ENCODE measurements at regions not wholly inside any gene's neighbourhood (a gene's known extent, or its start where the extent isn't known, plus 50 kb on each side); places are given as distances from the start of the nearest gene placed in this dataset.

DNA sequence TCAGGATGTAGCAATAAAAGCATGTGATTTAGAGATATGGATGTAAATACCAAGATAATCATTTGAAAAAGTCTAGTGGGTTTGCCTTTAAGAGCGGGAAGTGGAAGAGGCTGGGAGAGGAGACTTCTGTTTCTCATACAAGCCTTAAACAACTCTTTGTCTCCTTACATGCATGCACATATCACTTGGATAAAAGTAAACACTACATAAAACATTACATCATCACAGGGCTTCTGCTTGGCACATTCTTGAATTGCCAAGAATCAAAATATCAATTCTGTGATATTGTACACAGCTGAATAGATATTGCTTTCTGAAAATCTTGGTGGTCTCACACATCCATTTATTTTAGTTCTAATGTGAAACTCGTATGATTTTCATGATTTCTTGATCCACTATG is 57.6 kb downstream of the FOXD1 start:
- CTCF ChIA-PET, result no interaction called here
- no TSS peak for BruUV-seq (replicated peaks)

More for the DNA sequence above, 57.6 kb downstream of the FOXD1 start:
- TF ChIP-seq CEBPB (IDR thresholded peaks at IDR 0.05; ENCODE audit: low read depth, low read length) (peak; percentile 31; the same call in 1 of the 2 replicates), FOS (IDR thresholded peaks at IDR 0.05; ENCODE audit: low read depth, low read length) (no peak)
- Histone ChIP-seq H3K27me3 (ENCODE audit: control insufficient read depth, insufficient read depth, low read length) (no peaks in the 10 kb centered on the region), H3K27ac (ENCODE audit: insufficient read depth, low read length) (no peak overlapping the region), H2BK15ac (ENCODE audit: low read depth, low read length) (no peak overlapping the region), H2BK5ac (ENCODE audit: low read depth, low read length, poor library complexity, severe bottlenecking) (no peak overlapping the region), H3K4me1 (ENCODE audit: control insufficient read depth, insufficient read depth, low read length) (peaks cover 8% of the 10 kb centered on the region), H2AK5ac (ENCODE audit: low read depth, low read length) (no peak overlapping the region), H3K4me2 (ENCODE audit: low read depth, low read length) (no peak overlapping the region), H3K23ac (ENCODE audit: low read depth, low read length) (no peak overlapping the region), H3K56ac (ENCODE audit: extremely low read depth, insufficient read depth, low read length) (no peak overlapping the region), H4K8ac (ENCODE audit: low read depth in 2 of 2, low read length in 2 of 2) (no peak overlapping the region), H3K18ac (ENCODE audit: low read depth, low read length) (no peak overlapping the region), H3K9ac (ENCODE audit: low read depth, low read length) (no peak overlapping the region), H3K4ac (ENCODE audit: low read depth, low read length) (no peak overlapping the region), H4K20me1 (ENCODE audit: insufficient read depth, low read length) (no peaks in the 10 kb centered on the region), H4K5ac (ENCODE audit: low read depth, low read length) (no peak overlapping the region), H3K9me1 (ENCODE audit: insufficient read depth, low read length) (peaks cover 8% of the 10 kb centered on the region), H2BK20ac (ENCODE audit: low read depth, low read length) (no peak overlapping the region), H3K9me3 (ENCODE audit: control insufficient read depth, insufficient read depth, low read length) (peaks cover 3% of the 10 kb centered on the region; the same call in 1 of the 2 replicates), H3K14ac (replicated peaks; ENCODE audit: low read depth, low read length) (no peak overlapping the region), H3K4me3 (ENCODE audit: insufficient read depth, low read depth, low read length) (no peak overlapping the region), H3K79me1 (ENCODE audit: low read depth in 1 of 2, low read length in 2 of 2) (no peaks in the 10 kb centered on the region), H4K91ac (ENCODE audit: insufficient read depth, low read depth, low read length) (no peak overlapping the region), H2BK120ac (ENCODE audit: low read depth, low read length) (no peak overlapping the region), H2AK9ac (replicated peaks; ENCODE audit: low read depth, low read length, poor library complexity) (no peak overlapping the region), H3K36me3 (ENCODE audit: control insufficient read depth, insufficient read depth, low read length) (no peaks in the 10 kb centered on the region), H2AFZ (replicated peaks; ENCODE audit: low read length, poor library complexity) (no peak overlapping the region)
- DNase-seq, result no peak
- intact Hi-C loops (cut with micrococcal nuclease), result no loop called here
- dilution Hi-C loops (cut with HindIII; ENCODE audit: low sequenced_read_pairs, unreplicated experiment), result no loop called here
- no CpG with 5 or more reads among the region's 2 CpGs for WGBS, 2 experiments (ENCODE audit: extremely low coverage in 2 of 2, insufficient read length in 1 of 2)
- in situ Hi-C loops (cut with MboI; ENCODE audit: low sequenced_read_pairs), result no loop called here
- no peak for ATAC-seq (ENCODE audit: low read depth)
- POLR2A ChIA-PET (ENCODE audit: unreplicated experiment), result no interaction called here

Data from IMR-90 (cell line).